ENCODE measurements at regions not wholly inside any gene's neighbourhood (a gene's known extent, or its start where the extent isn't known, plus 50 kb on each side); places are given as distances from the start of the nearest gene placed in this dataset.
A peak's percentile ranks its signal among the peaks of the same experiment; 100 is the strongest.

DNA sequence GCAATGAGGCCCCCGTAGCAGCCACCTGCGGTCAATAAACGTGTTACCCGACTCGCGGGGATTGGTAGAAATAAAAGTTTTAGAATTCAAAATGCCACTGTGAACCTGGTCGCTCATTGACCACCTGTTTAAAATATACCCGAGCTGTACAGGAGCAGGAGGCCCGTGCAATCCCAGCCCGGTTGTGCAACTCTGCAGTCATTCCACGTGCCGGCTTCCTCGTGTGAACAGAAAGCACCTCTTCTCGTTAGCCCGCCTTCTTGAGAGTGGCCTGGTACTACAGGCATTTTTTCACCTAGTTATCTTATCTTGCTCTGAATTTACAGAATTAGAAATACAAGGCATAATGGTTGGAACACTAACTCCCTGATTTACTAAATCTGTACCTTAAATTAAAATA, 660.7 kb downstream of the GALR1 start:
- no peak for DNase-seq

DNA sequence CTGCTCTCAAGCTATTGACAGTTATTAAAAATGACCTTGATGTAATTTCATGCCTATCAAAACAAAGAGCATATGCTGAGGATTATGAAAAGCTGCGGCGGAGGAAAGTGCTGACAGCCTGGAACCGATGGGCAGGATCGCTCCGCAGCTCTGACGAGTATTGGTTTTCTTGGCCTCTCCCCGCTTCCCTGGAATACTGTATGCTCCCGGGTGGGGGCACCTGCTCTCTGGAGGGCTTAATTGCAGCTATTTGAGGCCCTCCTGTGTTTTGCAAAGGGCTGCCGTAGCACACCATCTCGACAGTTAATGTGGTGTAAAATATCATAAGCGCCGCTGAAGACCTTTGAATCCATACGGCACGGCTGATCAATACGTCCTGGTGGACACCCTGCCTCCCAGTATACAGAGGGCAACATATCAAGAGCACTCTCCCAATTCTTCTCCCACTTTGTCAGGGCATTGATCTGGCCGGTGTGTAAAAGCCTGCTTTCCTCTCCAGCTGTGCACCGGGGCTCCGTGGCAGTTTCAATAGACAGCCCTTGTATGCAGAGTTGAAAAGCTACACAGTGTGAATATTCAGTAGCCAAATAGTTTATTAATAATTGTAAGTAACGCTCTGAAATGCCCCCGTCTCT, 662.4 kb downstream of the GALR1 start:
- no peak for DNase-seq

DNA sequence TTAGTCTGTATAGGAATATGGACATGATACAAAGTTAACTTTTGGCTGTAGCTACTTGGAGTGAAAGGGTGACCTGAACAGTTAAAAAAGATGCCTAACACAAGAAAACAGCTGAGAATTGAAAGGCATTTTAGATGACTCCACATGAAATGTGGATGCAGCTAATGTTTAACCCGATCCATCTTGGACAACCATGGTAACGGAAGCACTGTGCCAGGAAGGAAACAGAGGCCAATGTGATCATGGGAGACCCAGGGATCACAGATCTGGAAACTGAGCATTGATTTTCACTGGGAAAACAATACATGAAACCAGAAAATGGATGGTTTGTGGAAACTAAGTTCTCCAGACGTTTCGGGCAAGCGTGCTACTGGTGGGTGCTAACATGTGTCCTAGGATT, 669.1 kb downstream of the GALR1 start:
- DNase-seq, result no peak

DNA sequence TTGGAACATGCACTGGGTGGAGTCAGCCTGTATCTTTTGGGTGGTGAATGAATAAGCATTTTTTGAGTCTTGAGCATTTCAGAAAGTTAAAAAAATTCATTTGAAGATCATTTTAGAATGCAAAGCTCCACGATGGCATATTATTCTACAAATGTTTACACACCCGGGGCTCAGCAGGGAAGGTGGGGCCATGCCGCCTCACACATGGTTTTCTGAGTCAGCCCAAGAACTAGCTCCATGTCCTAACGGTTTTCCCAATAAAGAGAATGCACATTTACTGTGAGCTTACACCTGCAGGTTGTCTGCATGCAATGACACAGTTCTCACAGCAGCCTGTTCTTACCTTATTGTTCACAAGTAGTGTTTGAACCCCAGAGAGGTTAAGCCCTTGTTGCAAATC, 670.3 kb downstream of the GALR1 start:
- no peak for DNase-seq

DNA sequence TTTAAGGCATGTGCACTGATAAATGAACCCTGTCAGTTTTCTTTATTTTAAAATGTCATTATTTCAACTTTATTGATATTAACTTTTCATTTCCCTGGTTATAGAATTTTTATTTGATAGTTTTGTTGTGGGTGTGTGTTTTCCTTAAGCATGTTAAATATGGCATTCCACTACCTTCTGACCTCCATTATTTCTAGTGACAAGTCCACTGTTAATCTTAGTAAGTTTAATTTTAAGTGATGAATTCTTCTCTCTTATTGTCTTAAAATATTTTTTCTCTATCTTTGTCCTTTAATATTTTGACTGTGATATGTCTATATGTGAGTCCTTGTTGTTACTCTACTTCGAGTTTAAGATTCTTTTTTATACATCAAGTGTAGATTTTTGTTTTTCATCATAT, 685.7 kb downstream of the GALR1 start:
- no peak for DNase-seq

DNA sequence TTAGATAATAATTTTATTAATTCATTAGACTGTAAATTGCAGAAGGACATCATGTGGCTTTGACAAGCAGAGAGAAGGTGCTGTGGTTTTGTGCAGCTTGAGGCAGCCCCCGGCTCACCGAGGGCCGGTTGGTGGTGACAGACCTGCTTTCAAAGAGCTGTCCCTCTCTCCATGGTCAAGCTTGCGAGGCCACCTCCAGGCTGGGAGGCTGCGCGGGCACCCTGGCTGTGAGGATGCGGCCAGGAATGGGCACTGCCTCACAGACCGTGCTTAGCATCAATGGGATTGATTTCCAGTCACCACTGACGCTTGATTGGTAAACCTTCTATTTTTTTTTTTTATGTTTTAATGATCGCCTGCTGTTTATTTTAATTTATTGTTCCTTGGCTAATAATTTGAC, 690.9 kb downstream of the GALR1 start:
- no peak for DNase-seq

DNA sequence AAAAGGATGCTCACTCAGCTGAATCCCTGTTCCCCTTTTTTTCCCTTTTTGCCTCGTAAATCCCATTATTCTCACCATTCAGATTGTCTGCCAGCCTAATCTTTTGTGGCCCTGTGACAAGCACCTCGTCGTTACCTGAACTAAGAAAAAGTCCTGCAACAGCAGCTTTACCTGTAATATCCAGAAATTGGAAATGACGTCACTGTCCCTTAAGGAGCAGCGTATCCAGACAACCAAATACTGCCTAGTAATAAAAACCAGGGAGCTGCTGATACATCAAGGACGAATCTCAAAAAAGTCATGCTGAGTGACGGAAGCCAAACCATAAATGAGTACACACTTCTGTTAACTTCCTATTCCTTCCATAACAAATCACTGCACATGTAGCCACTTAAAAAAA, 694.9 kb downstream of the GALR1 start:
- DNase-seq, result no peak

DNA sequence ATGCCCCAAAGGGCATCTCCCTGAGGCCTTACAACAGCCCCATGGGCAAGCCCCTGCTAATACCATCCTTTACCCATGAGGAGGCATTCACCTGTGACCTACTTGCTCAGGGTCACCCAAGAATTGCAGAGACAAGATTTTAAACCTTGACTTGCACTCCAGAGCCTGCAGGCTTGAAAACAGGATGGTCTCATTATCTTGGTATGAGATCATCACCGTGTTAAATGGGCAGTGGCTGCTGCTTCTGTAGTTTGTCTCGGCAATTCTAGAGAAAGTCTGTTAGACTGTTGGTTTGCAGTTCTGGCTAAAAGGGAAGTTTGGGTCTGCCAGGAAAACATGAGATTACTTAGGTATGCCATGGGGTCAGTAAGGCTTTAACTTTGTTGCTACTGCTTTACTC, 698.9 kb downstream of the GALR1 start:
- DNase-seq, result no peak

DNA sequence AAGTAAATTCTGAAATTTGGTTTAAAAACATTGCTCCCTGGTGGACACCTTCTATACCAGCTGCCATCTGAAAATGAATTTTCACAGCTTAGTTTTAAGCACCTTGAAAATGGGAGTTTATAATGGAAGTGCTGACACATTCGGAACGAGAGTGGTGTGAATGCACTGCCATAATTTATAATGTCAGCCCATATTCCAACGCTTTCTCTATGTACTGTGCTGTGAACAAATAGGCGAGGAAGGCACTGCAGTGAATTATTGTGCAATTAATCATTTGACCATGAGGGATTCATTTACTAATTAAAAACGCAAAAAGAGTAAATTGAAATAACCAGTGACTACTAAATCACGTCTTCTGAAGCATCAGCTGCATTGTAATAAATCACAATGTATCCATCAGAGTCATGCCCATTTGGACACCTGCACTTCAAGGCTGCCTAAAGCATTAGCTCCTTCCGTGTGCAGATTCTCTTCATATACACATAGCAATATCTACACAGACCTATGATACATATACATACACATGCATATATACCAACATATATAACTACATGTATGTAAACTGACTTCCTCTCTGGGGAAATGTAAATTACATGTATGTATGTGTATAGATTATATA, 699.8 kb downstream of the GALR1 start:
- no peak for DNase-seq

DNA sequence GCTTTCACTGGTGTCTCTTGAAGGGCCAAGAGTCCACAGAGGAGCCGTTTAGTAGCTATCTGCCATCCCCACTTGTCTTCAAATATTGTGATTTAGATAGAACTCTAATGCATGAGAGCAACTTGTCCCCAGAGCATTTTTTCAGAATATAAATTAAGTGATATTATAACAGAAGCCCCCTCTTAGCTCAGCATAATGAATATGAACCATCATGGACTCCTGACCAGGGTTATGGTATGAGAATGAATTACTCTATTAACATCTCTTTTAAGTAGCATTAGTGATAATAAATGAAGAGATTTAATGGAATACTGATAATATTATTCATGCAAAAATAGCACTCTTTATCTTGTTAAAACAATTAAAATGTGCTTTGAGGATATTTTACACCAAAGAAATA, 709.6 kb downstream of the GALR1 start:
- no peak for DNase-seq

DNA sequence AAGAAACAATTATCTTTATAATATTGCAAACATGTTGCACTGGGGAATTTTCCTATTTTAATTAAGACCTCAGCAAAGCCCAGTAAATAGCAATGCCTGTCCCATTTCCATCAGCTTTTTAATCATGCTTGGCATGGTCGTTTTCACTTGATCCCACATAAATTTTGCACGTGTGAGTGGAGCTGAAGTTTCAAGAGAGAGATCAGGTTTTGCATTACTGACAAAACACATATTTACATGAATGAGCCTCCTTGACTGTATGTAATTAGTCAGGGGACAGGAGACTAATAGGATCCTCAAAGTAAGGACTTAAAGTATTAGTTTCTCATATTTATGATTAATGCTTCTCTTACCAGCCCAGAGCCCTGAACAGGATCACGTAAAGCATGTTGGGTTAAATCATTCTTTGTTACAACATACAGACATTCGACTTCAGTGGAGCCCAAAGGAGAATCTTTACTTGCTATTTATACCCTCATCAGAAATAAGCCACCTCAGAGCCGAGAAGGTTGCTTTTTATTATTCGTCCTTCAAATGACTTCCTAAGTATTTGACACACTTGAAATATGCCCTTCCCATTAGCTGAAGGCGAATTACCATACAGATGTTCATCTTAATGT, 711.3 kb downstream of the GALR1 start:
- peak; percentile 62 for DNase-seq

DNA sequence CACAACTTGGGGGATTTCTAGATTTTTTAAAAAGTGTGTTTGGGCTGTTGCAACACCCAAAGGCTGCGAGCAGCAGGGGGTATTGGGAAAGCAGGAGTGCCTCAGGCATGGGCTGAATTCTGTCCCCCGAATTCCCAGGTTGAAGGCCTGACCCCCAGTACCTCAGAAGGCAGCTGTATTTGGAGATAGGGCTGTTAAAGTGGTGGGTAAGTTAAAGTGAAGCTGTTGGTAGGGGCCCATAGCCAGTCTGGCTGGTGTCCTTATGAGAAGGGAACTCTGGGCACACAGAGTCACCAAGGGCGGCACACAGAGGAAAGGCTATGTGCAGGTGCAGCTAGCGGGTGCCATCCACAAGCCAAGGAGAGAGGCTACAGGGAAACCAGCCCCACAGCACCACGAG, 717.4 kb downstream of the GALR1 start:
- DNase-seq, result no peak

DNA sequence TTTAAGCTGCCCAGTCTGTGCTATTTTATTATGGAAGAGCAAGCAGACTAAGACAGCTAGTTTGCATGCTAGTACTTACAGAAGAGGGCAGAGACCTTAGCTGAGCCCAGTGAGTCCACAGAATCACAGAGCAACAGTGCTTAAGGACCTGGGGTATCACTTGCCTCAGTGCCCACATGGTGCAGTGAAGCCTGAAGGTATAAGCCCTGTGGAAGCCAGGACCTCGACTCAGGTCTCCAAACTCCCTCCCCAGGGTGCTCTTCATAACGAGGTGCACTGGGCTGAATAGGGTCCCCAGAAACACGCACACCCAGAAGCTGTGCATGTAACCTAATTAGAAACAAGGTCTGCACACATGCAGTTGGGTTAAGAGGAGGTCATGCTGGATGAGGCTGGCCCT, 718.1 kb downstream of the GALR1 start:
- no peak for DNase-seq

DNA sequence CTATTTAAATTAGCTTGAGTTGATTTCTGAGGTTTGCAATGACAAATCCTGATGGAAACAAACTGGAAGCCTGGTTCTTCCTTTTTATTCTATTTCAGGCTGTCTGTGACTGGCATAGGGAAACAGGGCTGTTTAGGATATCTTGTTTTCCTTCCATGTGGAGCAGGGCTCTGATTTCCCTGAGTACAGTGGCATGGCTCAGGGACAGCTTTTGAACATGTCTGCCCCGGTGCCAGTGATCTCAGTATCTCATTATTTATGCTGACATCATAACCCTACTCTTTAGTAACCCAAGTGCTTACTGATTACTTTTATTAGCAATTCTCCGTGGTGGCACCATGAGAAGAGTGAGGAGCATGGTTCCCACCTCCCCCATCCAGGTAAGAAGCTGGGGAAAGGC, 720.3 kb downstream of the GALR1 start:
- no peak for DNase-seq

DNA sequence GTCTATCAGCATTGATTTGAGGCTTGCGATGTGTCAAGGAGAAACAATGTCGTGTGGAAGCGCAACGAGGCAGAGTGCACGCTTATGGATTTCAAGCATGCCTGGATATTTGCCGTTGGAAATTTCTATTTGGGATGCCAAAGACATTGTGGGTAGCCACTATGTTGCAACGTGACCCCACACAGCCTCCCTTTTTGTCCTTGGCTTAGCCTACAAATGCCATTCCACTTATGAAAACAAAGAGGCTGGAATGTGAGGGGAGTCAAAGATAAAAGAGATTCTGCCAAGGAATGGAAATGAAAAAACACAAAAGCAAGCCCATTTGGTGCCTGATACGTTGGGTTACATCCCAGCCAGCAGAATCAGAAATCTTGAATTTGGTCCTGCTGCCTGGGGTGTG, 721.2 kb downstream of the GALR1 start:
- DNase-seq, result peak; percentile 22

DNA sequence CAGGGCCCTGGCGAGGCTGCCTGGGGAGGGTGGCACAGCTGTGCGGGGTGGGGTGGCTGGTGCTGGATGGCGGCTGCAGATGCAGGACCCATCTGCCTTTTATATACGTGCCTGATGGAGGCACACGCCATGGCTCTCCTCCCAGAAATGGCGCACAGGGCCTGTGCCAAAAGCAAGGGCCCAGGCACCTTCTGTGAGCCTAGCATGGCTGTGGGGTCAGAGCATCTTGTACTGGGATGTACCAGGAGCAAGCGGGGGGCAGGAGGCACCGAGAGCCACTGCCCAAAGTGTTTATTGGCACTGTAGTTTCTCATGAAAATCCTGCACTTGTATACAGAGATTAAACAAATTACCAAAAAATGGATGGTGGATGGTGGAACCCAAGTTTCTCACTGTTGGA, 724.1 kb downstream of the GALR1 start:
- no peak for DNase-seq

DNA sequence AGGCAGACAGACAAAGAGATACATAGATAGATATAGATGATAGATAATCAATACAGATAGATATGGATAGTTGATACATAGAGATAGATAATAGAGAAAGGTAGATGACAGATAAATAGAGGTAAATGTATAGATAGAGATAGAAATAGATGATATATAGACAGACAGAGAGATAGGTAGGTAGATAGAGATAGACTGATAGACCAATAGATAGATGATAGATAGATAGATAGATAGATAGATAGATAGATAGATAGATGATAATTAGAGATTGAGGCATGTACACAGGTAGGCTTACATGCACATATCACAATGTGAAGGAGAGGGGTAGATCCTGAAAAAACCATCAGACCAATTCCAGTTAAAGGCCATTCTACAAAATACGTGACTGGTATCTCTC, 724.7 kb downstream of the GALR1 start:
- no peak for DNase-seq

DNA sequence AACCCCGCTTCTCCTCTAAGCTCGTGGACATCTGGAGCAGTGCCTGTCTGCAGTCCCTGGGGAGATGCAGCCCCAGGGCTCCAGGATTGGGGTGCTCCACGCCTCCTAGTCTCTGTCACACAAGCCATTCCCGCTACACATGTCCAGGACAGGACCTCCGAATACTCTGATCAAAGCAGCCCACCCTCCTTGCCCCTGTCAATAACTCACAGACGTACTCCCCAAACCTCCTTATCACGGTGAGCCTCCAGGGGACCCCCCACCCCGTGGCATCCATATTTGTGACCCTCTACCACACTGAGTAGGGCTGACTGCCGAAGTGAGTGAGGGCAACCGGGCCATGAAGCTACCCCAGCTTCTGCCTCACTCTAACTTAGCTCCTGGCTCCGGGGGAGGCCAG, 727.7 kb downstream of the GALR1 start:
- DNase-seq, result no peak

DNA sequence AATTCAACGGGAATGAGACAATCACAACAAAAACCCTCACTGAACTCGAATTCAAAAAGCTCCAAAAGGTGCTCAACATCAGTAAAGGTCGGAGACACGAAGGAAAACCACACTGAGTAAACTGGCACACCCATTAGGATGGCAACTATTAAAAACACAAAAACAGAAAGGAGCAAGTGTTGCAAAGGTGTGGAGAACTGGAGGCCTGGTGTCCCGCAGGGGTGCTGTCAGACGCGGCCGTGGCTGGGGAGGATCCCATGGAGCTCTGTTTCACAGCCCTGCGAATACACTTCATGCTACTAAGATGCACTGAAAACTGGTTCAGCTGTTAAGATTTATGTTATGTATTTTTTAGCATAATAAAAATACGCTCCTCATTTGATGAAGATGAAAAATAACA, 730.6 kb downstream of the GALR1 start:
- no peak for DNase-seq

DNA sequence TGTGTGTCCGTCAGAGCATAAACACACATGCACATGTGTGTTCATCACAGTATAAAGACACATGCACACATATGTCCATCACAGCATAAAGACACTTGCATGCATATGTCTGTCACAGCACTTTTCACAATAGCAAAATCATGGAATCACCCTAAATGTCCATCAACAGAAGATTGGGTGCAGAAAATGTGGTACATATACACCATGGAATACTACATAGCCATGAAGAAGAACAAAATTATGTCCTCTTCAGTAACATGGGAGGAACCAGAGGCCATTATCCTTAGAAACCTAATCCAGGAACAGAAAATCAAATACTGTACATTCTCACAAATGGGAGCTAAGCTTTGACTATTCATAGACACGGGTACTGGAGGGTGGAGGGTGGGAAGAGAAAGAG, 732.2 kb downstream of the GALR1 start:
- DNase-seq, result no peak

DNA sequence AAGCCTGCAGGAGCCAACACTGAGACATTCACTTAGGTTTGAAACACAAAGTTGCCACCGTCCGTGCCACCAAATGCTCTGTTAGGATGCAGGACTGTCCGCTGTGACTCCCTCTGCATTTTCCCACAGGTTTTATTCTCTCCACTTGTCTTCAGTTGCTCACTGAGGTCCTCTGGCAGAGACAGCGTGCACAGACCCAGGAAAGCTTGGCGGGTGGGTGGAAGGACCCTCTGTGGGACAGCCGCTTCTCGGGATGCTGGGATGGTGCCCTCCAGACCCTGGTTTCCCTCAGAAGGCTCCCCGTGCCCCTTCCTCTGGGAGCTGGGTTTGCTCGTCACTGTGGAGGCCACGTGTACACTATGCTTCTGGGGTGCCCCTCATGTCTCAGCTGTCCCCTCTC, 733.6 kb downstream of the GALR1 start:
- no peak for DNase-seq

DNA sequence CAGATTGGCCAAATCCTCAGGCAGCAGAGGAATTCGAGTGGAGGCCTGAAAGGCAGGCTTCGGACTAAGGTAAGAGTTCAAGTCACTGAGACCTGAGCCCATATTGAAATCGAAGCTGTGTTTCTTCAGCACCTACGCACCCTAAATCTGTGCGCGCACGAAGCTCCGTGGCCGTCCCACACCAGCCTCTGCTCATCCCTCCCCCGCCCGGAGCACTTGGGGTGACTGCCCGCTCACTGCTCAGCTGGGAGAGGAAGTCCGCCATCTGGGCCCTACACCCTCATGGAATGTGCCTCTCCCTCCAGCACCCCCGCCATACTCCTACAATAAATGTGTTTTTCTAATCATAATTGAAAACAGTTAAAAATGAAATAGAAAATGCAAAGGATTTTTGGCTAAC, 734.5 kb downstream of the GALR1 start:
- no peak for DNase-seq

DNA sequence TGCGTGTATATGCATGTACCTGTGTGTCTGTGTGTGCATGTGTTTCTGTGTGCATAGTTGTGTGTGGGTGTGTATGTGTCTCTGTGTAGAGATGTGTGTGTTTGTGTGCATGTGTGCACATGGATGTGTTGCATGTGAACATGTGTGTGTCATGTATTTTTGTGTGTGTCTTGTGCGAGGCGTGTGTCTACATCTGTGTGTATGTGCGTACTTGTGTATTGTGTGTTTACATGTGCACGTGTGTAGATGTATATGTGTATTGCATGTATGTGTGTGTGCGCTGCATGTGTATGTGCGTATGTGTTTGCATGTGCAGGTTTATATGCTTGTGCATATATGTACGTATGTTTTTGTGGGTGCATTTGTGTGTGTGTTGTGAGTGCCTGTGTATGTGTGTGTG, 735.2 kb downstream of the GALR1 start:
- no peak for DNase-seq

Measured in renal pelvis (tissue), 1 donor.